B cell (primary cell): ENCODE measurements at regions not wholly inside any gene's neighbourhood (a gene's known extent, or its start where the extent isn't known, plus 50 kb on each side); places are given as distances from the start of the nearest gene placed in this dataset.

Experiments used
- EZH2 ChIP-seq: IDR thresholded peaks from 2 replicates; pipeline ENCODE4 v1.6.1; 2012; ENCODE audit warnings: borderline replicate concordance, low read depth, mild to moderate bottlenecking, moderate library complexity, low read length; ENCODE audit not compliant: insufficient read depth, poor library complexity, severe bottlenecking
- TF ChIP-seq, protein P1 (sequence below): fragments of 200-600 bp; IDR thresholded peaks from one replicate; pipeline ENCODE4 v1.8.0; 2022; ENCODE audit warnings: antibody characterized with exemption, mild to moderate bottlenecking

DNA sequence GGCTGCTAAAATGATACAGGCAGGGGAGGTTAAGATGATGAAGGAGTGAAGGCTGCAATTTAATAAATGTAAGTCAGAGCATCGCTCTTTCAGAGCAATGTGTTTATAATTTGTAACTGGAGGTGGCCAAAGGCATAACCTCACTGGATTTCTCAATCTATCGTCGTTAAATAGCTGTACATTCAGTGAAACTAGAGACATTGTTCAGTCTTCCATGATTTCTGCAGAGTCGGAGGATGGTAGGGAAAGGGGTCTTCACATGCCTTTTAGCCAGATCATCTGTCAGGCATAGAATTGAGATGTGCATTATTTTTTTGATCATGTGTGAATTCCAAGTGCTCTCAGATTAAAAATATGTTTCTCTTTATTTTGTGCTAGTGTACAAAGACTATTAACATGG is 315.4 kb downstream of the OXSM start:
- no peak for TF ChIP-seq EZH2
- TF ChIP-seq, protein P1, sequence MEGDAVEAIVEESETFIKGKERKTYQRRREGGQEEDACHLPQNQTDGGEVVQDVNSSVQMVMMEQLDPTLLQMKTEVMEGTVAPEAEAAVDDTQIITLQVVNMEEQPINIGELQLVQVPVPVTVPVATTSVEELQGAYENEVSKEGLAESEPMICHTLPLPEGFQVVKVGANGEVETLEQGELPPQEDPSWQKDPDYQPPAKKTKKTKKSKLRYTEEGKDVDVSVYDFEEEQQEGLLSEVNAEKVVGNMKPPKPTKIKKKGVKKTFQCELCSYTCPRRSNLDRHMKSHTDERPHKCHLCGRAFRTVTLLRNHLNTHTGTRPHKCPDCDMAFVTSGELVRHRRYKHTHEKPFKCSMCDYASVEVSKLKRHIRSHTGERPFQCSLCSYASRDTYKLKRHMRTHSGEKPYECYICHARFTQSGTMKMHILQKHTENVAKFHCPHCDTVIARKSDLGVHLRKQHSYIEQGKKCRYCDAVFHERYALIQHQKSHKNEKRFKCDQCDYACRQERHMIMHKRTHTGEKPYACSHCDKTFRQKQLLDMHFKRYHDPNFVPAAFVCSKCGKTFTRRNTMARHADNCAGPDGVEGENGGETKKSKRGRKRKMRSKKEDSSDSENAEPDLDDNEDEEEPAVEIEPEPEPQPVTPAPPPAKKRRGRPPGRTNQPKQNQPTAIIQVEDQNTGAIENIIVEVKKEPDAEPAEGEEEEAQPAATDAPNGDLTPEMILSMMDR: no peak
